ENCODE measurements at regions not wholly inside any gene's neighbourhood (a gene's known extent, or its start where the extent isn't known, plus 50 kb on each side); places are given as distances from the start of the nearest gene placed in this dataset.

- TF ChIP-seq CTCF (CRISPR knock-in tag; IDR thresholded peaks at IDR 0.05) (peak; percentile 12; the same call in 1 of the 2 replicates), SNAI1 (CRISPR knock-in tag; IDR thresholded peaks at IDR 0.05; ENCODE audit: borderline replicate concordance) (no peak)
These were observed 185.1 kb upstream of the SULF2 start for GRCh38 chr20:47970282-47970903.
